ENCODE measurements at regions not wholly inside any gene's neighbourhood (a gene's known extent, or its start where the extent isn't known, plus 50 kb on each side); places are given as distances from the start of the nearest gene placed in this dataset.

GRCh38 chr5:175783739-175784138 is 87.6 kb upstream of the CPLX2 start (continued):
- TF ChIP-seq RXRA (IDR thresholded peaks at IDR 0.05; ENCODE audit: insufficient read depth, low read depth, low read length) (no peak), ATF2 (IDR thresholded peaks at IDR 0.05; ENCODE audit: low read length) (no peak), TAF7 (optimal IDR thresholded peaks at IDR 0.05; ENCODE audit: borderline replicate concordance, low read depth, low read length) (no peak), CHD2 (IDR thresholded peaks at IDR 0.05; ENCODE audit: low read length) (no peak), HDAC6 (IDR thresholded peaks at IDR 0.05; ENCODE audit: low read depth, low read length) (no peak), PHF8 (conservative IDR thresholded peaks at IDR 0.05; ENCODE audit: low read depth, low read length) (no peak), ASH2L (IDR thresholded peaks at IDR 0.05; ENCODE audit: low read length) (no peak)
